Endothelial cell of umbilical vein (primary cell): ENCODE measurements at regions not wholly inside any gene's neighbourhood (a gene's known extent, or its start where the extent isn't known, plus 50 kb on each side); places are given as distances from the start of the nearest gene placed in this dataset.

Experiments used
- BruUV-seq: library from RNA; stranded (reverse); fragments of 400-500 nt; replicated peaks from 2 replicates; lab custom pipeline; 2021; lab: Mats Ljungman, UMichigan
- CTCF ChIA-PET: fragments of 300-600, 350-600 bp; sonication (Branson Sonifier 250); formaldehyde crosslinking; loops from one replicate; lab custom pipeline; 2021; ENCODE audit warnings: antibody characterized with exemption, inconsistent platforms; lab: Charles Lee
- POLR2A ChIA-PET: fragments of 300-600, 350-600 bp; sonication (Branson Sonifier 250); formaldehyde crosslinking; loops from one replicate; lab custom pipeline; 2021; ENCODE audit warnings: antibody characterized with exemption, inconsistent platforms; lab: Charles Lee
- DNase-seq: peaks from one replicate; pipeline ENCODE4 v3.0.0-alpha.2; 2011; ENCODE audit warnings: low read depth, low spot score
- FAIRE-seq: peaks from 2 replicates; lab custom pipeline; 2011; peaks lifted over from hg19 to GRCh38; lab: Jason Lieb, UNC
- H2AFZ ChIP-seq: 2 replicates; pipeline ENCODE4 v1.6.0; 2012; ENCODE audit warnings: low read depth, low read length, control low read depth, inconsistent platforms
- H3K27ac ChIP-seq: 2 replicates; pipeline ENCODE4 v1.5.1; 2011; ENCODE audit warnings: low read depth, mild to moderate bottlenecking, control low read depth, low read length, moderate library complexity; ENCODE audit not compliant: insufficient read depth
- H3K27me3 ChIP-seq, 2 experiments: 2 replicates each; pipeline versions ENCODE4 v1.6.0 to v1.6.1; 2011; ENCODE audit warnings: low read length in 2 of 2, mixed read lengths in 1 of 2; ENCODE audit not compliant: control insufficient read depth in 2 of 2, insufficient read depth in 2 of 2
- H3K36me3 ChIP-seq, 2 experiments: 2 replicates in 1 of 2; 3 replicates in 1 of 2; pipeline ENCODE4 v1.5.1; 2011; ENCODE audit warnings: low read length in 2 of 2, mild to moderate bottlenecking in 1 of 2, moderate library complexity in 1 of 2; ENCODE audit not compliant: control insufficient read depth in 2 of 2, insufficient read depth in 2 of 2; ENCODE audit errors: extremely low read depth in 1 of 2
- H3K4me1 ChIP-seq: 3 replicates; pipeline ENCODE4 v1.5.1; 2011; ENCODE audit warnings: mild to moderate bottlenecking, low read length; ENCODE audit not compliant: control insufficient read depth, insufficient read depth; ENCODE audit errors: extremely low read depth
- H3K4me2 ChIP-seq: 2 replicates; pipeline ENCODE4 v1.6.1; 2011; ENCODE audit warnings: low read length, control low read depth, mixed read lengths; ENCODE audit not compliant: insufficient read depth
- H3K4me3 ChIP-seq, 3 experiments: fragments of 200-600 bp in 1 of 3; sonication (generic), shearing (Covaris generic) in 1 of 3; replicated peaks in 1 of 3; 2 replicates each; pipeline ENCODE4 v1.5.1; 2011 to 2016; ENCODE audit warnings: control low read depth in 3 of 3, low read length in 3 of 3, mild to moderate bottlenecking in 2 of 3, inconsistent platforms in 1 of 3, low read depth in 1 of 3, moderate library complexity in 1 of 3; ENCODE audit not compliant: insufficient read depth in 1 of 3
- H3K79me2 ChIP-seq: 2 replicates; pipeline ENCODE4 v1.6.0; 2012; ENCODE audit warnings: low read length, inconsistent platforms; ENCODE audit not compliant: control insufficient read depth, insufficient read depth
- H3K9ac ChIP-seq: replicated peaks from 2 replicates; pipeline ENCODE3; 2011; ENCODE audit warnings: low read length, control low read depth; ENCODE audit not compliant: insufficient read depth; ENCODE audit errors: extremely low read depth
- H3K9me1 ChIP-seq: replicated peaks from 3 replicates; pipeline ENCODE4 v1.6.0; 2011; ENCODE audit warnings: mild to moderate bottlenecking, low read length; ENCODE audit not compliant: control insufficient read depth, insufficient read depth; ENCODE audit errors: extremely low read depth
- H3K9me3 ChIP-seq: replicated peaks from 2 replicates; pipeline ENCODE4 v1.5.1; 2012; ENCODE audit warnings: low read length, inconsistent platforms; ENCODE audit not compliant: control insufficient read depth, insufficient read depth
- H4K20me1 ChIP-seq: replicated peaks from 2 replicates; pipeline ENCODE3; 2011; ENCODE audit warnings: mild to moderate bottlenecking, low read length; ENCODE audit not compliant: control insufficient read depth, insufficient read depth; ENCODE audit errors: extremely low read depth
- CTCF ChIP-seq, 2 donors: IDR thresholded peaks; 1 replicate in 1 of 2; 2 replicates in 1 of 2; pipeline ENCODE4 v1.5.1; 2011; ENCODE audit warnings: low read length in 2 of 2, mild to moderate bottlenecking in 2 of 2, moderate library complexity in 2 of 2, control low read depth in 1 of 2, inconsistent platforms in 1 of 2, low read depth in 1 of 2; ENCODE audit not compliant: insufficient read depth in 1 of 2; ENCODE audit errors: extremely low read depth in 1 of 2
- EZH2 ChIP-seq: IDR thresholded peaks from 2 replicates; pipeline ENCODE4 v1.6.1; 2012; ENCODE audit warnings: borderline replicate concordance, low read depth, mild to moderate bottlenecking, moderate library complexity, low read length, inconsistent platforms; ENCODE audit not compliant: severe bottlenecking
- FOS ChIP-seq: IDR thresholded peaks from 2 replicates; pipeline ENCODE4 v1.6.1; 2011; ENCODE audit warnings: mild to moderate bottlenecking, low read length, moderate library complexity, borderline replicate concordance; ENCODE audit not compliant: insufficient read depth
- GATA2 ChIP-seq: IDR thresholded peaks from 2 replicates; pipeline ENCODE4 v1.7.0; 2011; ENCODE audit warnings: low read depth, mild to moderate bottlenecking, moderate library complexity, mixed read lengths, low read length; ENCODE audit not compliant: insufficient read length, insufficient read depth
- JUN ChIP-seq: IDR thresholded peaks from 2 replicates; pipeline ENCODE4 v1.6.1; 2011; ENCODE audit warnings: borderline replicate concordance, low read depth; ENCODE audit not compliant: insufficient read length, insufficient read depth
- MAX ChIP-seq: IDR thresholded peaks from 2 replicates; pipeline ENCODE4 v1.6.1; 2011; ENCODE audit not compliant: insufficient read depth, insufficient read length
- MYC ChIP-seq: IDR thresholded peaks from one replicate; pipeline ENCODE4 v1.6.1; 2011; ENCODE audit warnings: mild to moderate bottlenecking, low read depth, low read length
- POLR2A ChIP-seq: IDR thresholded peaks from 2 replicates; pipeline ENCODE4 v1.6.1; 2012; ENCODE audit warnings: low read depth, mild to moderate bottlenecking, control low read depth, low read length
- POLR2AphosphoS5 ChIP-seq: IDR thresholded peaks from 2 replicates; pipeline ENCODE4 v1.6.1; 2012; ENCODE audit warnings: low read depth, mild to moderate bottlenecking, control low read depth, low read length, moderate library complexity; ENCODE audit not compliant: insufficient read depth
- dilution Hi-C: fragments of 300-500 bp; cut with MboI; formaldehyde crosslinking; loops from one replicate; pipeline ENCODE4 v1.15.0; 2019; ENCODE audit warnings: low sequenced_read_pairs; ENCODE audit not compliant: extremely low pct_ligation_motif_present
- intact Hi-C: fragments of 100-400 bp; cut with micrococcal nuclease; formaldehyde crosslinking; loops from one replicate; pipeline ENCODE4 v1.10.0; 2022

- Histone ChIP-seq H3K27me3 (no peaks in the 10 kb centered on the region), H3K4me1 (no peaks in the 10 kb centered on the region), H2AFZ (no peak overlapping the region), H3K9ac (no peak overlapping the region), H3K79me2 (no peaks in the 10 kb centered on the region), H3K36me3 (no peaks in the 10 kb centered on the region), H4K20me1 (no peaks in the 10 kb centered on the region), H3K9me1 (no peaks in the 10 kb centered on the region), H3K9me3 (no peaks in the 10 kb centered on the region), H3K4me3 (no peak overlapping the region), H3K4me2 (no peak overlapping the region), H3K27ac (no peak overlapping the region)
- no peak for FAIRE-seq
- no TSS peak for BruUV-seq
- intact Hi-C loops (no loop called here), dilution Hi-C loops (no loop called here)
- TF ChIP-seq MYC (no peak), POLR2A (no peak), CTCF (IDR thresholded peaks at IDR 0.05; ENCODE audit: extremely low read depth in 1 of 2, insufficient read depth in 1 of 2, low read depth in 1 of 2, low read length in 2 of 2) (no peak), POLR2AphosphoS5 (no peak), EZH2 (no peak), MAX (no peak), FOS (no peak), JUN (no peak), GATA2 (no peak)
- ChIA-PET POLR2A (no interaction called here), CTCF (no interaction called here)
- no peak for DNase-seq
Measured at GRCh38 chr2:217626926-217627325, 375.9 kb downstream of the TNS1 start.
